Panc1 (cell line): ENCODE measurements at regions not wholly inside any gene's neighbourhood (a gene's known extent, or its start where the extent isn't known, plus 50 kb on each side); places are given as distances from the start of the nearest gene placed in this dataset.

Source experiments
- CTCF ChIP-seq: fragments of 450-650 bp; IDR thresholded peaks from 2 replicates; pipeline ENCODE4 v1.5.1; 2017; ENCODE audit warnings: mild to moderate bottlenecking
- POLR2AphosphoS5 ChIP-seq: IDR thresholded peaks from 2 replicates; pipeline ENCODE4 v1.6.1; 2012; ENCODE audit warnings: mild to moderate bottlenecking, low read depth, low read length, moderate library complexity

- no peak for TF ChIP-seq CTCF
- TF ChIP-seq POLR2AphosphoS5, result no peak
Observed at GRCh38 chr5:147160902-147161700, 73.7 kb upstream of the STK32A start.
